Endothelial cell of umbilical vein (primary cell): ENCODE measurements at regions not wholly inside any gene's neighbourhood (a gene's known extent, or its start where the extent isn't known, plus 50 kb on each side); places are given as distances from the start of the nearest gene placed in this dataset.

Source experiments
- EZH2 ChIP-seq: IDR thresholded peaks from 2 replicates; pipeline ENCODE4 v1.6.1; 2012; ENCODE audit warnings: borderline replicate concordance, low read depth, mild to moderate bottlenecking, moderate library complexity, low read length, inconsistent platforms; ENCODE audit not compliant: severe bottlenecking
- FOS ChIP-seq: IDR thresholded peaks from 2 replicates; pipeline ENCODE4 v1.6.1; 2011; ENCODE audit warnings: mild to moderate bottlenecking, low read length, moderate library complexity, borderline replicate concordance; ENCODE audit not compliant: insufficient read depth
- GATA2 ChIP-seq: IDR thresholded peaks from 2 replicates; pipeline ENCODE4 v1.7.0; 2011; ENCODE audit warnings: low read depth, mild to moderate bottlenecking, moderate library complexity, mixed read lengths, low read length; ENCODE audit not compliant: insufficient read length, insufficient read depth
- JUN ChIP-seq: IDR thresholded peaks from 2 replicates; pipeline ENCODE4 v1.6.1; 2011; ENCODE audit warnings: borderline replicate concordance, low read depth; ENCODE audit not compliant: insufficient read length, insufficient read depth
- MYC ChIP-seq: IDR thresholded peaks from one replicate; pipeline ENCODE4 v1.6.1; 2011; ENCODE audit warnings: mild to moderate bottlenecking, low read depth, low read length
- POLR2A ChIP-seq: IDR thresholded peaks from 2 replicates; pipeline ENCODE4 v1.6.1; 2012; ENCODE audit warnings: low read depth, mild to moderate bottlenecking, control low read depth, low read length
- POLR2AphosphoS5 ChIP-seq: IDR thresholded peaks from 2 replicates; pipeline ENCODE4 v1.6.1; 2012; ENCODE audit warnings: low read depth, mild to moderate bottlenecking, control low read depth, low read length, moderate library complexity; ENCODE audit not compliant: insufficient read depth
- TF ChIP-seq, protein P1 (sequence below), 2 donors: IDR thresholded peaks; 1 replicate in 1 of 2; 2 replicates in 1 of 2; pipeline ENCODE4 v1.5.1; 2011; ENCODE audit warnings: low read length in 2 of 2, mild to moderate bottlenecking in 2 of 2, moderate library complexity in 2 of 2, control low read depth in 1 of 2, inconsistent platforms in 1 of 2, low read depth in 1 of 2; ENCODE audit not compliant: insufficient read depth in 1 of 2; ENCODE audit errors: extremely low read depth in 1 of 2
- TF ChIP-seq, protein P2 (sequence below): IDR thresholded peaks from 2 replicates; pipeline ENCODE4 v1.6.1; 2011; ENCODE audit not compliant: insufficient read depth, insufficient read length

DNA sequence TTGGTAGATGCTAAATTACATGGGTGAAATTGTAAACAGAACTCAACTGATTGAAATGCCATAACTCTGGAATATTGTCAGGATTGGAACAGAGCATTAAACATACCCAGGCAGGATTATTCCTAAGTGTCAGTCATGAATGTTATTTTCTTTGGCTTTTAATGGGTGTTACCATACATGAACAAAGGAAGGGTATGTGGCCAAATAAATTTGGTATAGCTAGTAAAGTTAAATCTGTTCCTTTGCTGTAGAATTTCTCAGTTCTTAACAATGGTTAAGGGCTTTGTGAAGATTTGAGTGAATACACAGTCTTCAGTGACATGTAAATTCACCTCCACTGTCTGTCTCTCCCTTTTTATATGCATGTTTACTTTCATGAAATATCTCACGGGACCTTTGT lies 679.5 kb upstream of the CDH8 start:
- TF ChIP-seq POLR2AphosphoS5 (no peak), POLR2A (no peak), EZH2 (no peak), JUN (no peak), GATA2 (no peak), MYC (no peak), FOS (no peak)
- TF ChIP-seq, protein P1, sequence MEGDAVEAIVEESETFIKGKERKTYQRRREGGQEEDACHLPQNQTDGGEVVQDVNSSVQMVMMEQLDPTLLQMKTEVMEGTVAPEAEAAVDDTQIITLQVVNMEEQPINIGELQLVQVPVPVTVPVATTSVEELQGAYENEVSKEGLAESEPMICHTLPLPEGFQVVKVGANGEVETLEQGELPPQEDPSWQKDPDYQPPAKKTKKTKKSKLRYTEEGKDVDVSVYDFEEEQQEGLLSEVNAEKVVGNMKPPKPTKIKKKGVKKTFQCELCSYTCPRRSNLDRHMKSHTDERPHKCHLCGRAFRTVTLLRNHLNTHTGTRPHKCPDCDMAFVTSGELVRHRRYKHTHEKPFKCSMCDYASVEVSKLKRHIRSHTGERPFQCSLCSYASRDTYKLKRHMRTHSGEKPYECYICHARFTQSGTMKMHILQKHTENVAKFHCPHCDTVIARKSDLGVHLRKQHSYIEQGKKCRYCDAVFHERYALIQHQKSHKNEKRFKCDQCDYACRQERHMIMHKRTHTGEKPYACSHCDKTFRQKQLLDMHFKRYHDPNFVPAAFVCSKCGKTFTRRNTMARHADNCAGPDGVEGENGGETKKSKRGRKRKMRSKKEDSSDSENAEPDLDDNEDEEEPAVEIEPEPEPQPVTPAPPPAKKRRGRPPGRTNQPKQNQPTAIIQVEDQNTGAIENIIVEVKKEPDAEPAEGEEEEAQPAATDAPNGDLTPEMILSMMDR (IDR thresholded peaks at IDR 0.05; ENCODE audit: extremely low read depth in 1 of 2, insufficient read depth in 1 of 2, low read depth in 1 of 2, low read length in 2 of 2): no peak
- TF ChIP-seq, protein P2, sequence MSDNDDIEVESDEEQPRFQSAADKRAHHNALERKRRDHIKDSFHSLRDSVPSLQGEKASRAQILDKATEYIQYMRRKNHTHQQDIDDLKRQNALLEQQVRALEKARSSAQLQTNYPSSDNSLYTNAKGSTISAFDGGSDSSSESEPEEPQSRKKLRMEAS: no peak
